ENCODE measurements at regions not wholly inside any gene's neighbourhood (a gene's known extent, or its start where the extent isn't known, plus 50 kb on each side); places are given as distances from the start of the nearest gene placed in this dataset.

DNA sequence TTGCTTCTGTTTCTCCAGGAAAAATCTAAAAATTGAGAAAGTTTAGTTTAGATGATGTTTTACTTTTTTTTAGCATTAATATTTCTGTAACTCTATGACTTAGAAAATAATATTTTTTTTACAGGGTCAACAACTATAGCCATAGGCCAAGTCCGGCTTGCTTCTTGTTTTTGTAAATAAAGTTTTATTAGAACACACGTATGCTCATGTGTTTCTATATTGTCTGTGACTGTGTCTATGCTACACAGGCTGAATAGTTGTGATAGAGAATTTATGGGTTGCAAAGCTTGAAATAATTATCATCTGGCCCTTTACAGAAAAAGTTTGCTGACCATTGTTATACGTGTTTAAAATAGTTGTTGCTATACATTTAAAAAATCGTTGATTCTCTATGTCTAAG lies 399.2 kb downstream of the EPM2A start:
- TF ChIP-seq, protein P1, sequence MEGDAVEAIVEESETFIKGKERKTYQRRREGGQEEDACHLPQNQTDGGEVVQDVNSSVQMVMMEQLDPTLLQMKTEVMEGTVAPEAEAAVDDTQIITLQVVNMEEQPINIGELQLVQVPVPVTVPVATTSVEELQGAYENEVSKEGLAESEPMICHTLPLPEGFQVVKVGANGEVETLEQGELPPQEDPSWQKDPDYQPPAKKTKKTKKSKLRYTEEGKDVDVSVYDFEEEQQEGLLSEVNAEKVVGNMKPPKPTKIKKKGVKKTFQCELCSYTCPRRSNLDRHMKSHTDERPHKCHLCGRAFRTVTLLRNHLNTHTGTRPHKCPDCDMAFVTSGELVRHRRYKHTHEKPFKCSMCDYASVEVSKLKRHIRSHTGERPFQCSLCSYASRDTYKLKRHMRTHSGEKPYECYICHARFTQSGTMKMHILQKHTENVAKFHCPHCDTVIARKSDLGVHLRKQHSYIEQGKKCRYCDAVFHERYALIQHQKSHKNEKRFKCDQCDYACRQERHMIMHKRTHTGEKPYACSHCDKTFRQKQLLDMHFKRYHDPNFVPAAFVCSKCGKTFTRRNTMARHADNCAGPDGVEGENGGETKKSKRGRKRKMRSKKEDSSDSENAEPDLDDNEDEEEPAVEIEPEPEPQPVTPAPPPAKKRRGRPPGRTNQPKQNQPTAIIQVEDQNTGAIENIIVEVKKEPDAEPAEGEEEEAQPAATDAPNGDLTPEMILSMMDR (IDR thresholded peaks at IDR 0.05; ENCODE audit: low read length), result no peak
- TF ChIP-seq EZH2 (IDR thresholded peaks at IDR 0.05; ENCODE audit: borderline replicate concordance, low read length), result no peak

Data from OCI-LY1 (cell line).